Progenitor cell of endocrine pancreas (in vitro differentiated cells): ENCODE measurements at regions not wholly inside any gene's neighbourhood (a gene's known extent, or its start where the extent isn't known, plus 50 kb on each side); places are given as distances from the start of the nearest gene placed in this dataset.

Experiments used
- DNase-seq: peaks from one replicate; pipeline ENCODE4 v3.0.0; 2021; ENCODE audit warnings: low spot score; ENCODE audit not compliant: unreplicated experiment
- H3K27ac Mint-ChIP-seq: 2 replicates; pipeline ENCODE4 v1.8.0; 2021; ENCODE audit warnings: mild to moderate bottlenecking, moderate library complexity, mixed read lengths
- H3K27me3 Mint-ChIP-seq: 2 replicates; pipeline ENCODE4 v1.8.0; 2021; ENCODE audit warnings: mixed read lengths
- H3K36me3 Mint-ChIP-seq: 2 replicates; pipeline ENCODE4 v1.8.0; 2022; ENCODE audit warnings: mixed read lengths; ENCODE audit not compliant: insufficient read depth
- H3K4me1 Mint-ChIP-seq: 2 replicates; pipeline ENCODE4 v1.8.0; 2021; ENCODE audit warnings: low read depth, mixed read lengths
- H3K4me3 Mint-ChIP-seq: 2 replicates; pipeline ENCODE4 v1.8.0; 2021; ENCODE audit warnings: low read depth, mild to moderate bottlenecking, moderate library complexity, mixed read lengths
- H3K9me3 Mint-ChIP-seq: 2 replicates; pipeline ENCODE4 v1.8.0; 2021; ENCODE audit warnings: low read depth, mixed read lengths
- TF ChIP-seq, protein P1 (sequence below): fragments of 200-600 bp; sonication (generic); IDR thresholded peaks from one replicate; pipeline ENCODE4 v1.5.0; 2021; ENCODE audit warnings: antibody characterized with exemption, mild to moderate bottlenecking; ENCODE audit not compliant: unreplicated experiment

DNA sequence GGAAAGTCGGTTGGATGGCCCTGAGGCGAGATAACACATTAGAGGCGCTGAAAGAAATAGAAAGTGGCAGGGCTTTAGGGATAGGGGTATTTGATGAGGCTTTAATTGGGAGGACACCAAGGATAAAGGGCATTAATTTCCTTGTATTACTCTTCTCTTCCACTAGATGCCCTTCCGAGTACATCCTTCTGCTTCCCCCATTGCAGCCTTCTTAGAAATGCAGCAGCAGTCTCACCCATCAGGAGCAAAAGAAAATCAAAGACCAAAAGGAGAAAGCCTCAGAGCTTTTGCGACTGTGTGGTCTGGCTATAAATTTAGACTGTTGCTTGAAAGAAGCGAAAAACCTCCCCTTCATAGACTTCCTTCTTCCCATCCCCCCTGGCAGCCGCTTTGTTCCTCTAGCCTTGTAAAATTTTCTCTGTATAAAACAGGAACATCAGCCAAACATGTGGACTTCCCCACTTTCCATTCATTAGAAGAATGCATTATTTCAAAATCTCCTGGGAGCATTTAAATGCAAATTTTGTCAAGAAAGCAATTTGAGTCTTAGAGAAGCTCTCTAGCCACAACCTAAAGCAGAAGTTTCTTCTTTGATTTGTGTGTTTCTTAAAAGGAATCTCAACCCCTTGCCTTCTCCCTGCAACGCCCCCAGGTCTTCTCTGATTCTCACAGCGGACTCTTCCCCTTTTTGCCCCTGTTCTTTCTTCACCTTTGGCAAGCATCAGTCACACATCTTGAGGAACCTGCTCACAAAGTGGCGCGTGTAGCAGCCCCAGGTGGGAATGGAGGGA, 76.6 kb downstream of the NDUFS5 start:
- Mint-ChIP-seq H3K27ac (no peak overlapping the region), H3K36me3 (no peaks in the 10 kb centered on the region), H3K4me1 (peaks cover 28% of the 10 kb centered on the region), H3K27me3 (no peaks in the 10 kb centered on the region), H3K9me3 (no peaks in the 10 kb centered on the region), H3K4me3 (no peak overlapping the region)
- DNase-seq, result no peak
- TF ChIP-seq, protein P1, sequence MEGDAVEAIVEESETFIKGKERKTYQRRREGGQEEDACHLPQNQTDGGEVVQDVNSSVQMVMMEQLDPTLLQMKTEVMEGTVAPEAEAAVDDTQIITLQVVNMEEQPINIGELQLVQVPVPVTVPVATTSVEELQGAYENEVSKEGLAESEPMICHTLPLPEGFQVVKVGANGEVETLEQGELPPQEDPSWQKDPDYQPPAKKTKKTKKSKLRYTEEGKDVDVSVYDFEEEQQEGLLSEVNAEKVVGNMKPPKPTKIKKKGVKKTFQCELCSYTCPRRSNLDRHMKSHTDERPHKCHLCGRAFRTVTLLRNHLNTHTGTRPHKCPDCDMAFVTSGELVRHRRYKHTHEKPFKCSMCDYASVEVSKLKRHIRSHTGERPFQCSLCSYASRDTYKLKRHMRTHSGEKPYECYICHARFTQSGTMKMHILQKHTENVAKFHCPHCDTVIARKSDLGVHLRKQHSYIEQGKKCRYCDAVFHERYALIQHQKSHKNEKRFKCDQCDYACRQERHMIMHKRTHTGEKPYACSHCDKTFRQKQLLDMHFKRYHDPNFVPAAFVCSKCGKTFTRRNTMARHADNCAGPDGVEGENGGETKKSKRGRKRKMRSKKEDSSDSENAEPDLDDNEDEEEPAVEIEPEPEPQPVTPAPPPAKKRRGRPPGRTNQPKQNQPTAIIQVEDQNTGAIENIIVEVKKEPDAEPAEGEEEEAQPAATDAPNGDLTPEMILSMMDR, result peak; percentile 67

GRCh38 chr1:39103328-39104157, 77.4 kb downstream of the NDUFS5 start:
- Mint-ChIP-seq H3K36me3 (no peaks in the 10 kb centered on the region), H3K4me3 (peak overlapping the region; percentile 75), H3K4me1 (peaks cover 28% of the 10 kb centered on the region), H3K27ac (peak overlapping the region; percentile 26), H3K9me3 (no peaks in the 10 kb centered on the region), H3K27me3 (no peaks in the 10 kb centered on the region)
- TF ChIP-seq, protein P1, result no peak
- DNase-seq, result no peak

- Mint-ChIP-seq H3K9me3 (no peaks in the 10 kb centered on the region), H3K4me1 (peaks cover 27% of the 10 kb centered on the region), H3K36me3 (no peaks in the 10 kb centered on the region), H3K27ac (peak overlapping the region; percentile 98), H3K27me3 (no peaks in the 10 kb centered on the region), H3K4me3 (peak overlapping the region; percentile 75)
- no peak for DNase-seq
- TF ChIP-seq, protein P1, result no peak
Observed at GRCh38 chr1:39104158-39105060, 78.3 kb downstream of the NDUFS5 start.

- Mint-ChIP-seq H3K27ac (no peak overlapping the region), H3K4me1 (peaks cover 27% of the 10 kb centered on the region)
Observed at GRCh38 chr1:39105061-39105840, 79.1 kb downstream of the NDUFS5 start.

More at GRCh38 chr1:39105061-39105840, 79.1 kb downstream of the NDUFS5 start:
- no peaks in the 10 kb centered on the region for H3K36me3 Mint-ChIP-seq
- peak overlapping the region; percentile 75 for H3K4me3 Mint-ChIP-seq
- DNase-seq, result peak; percentile 63
- H3K9me3 Mint-ChIP-seq, result no peaks in the 10 kb centered on the region
- H3K27me3 Mint-ChIP-seq, result no peaks in the 10 kb centered on the region
- TF ChIP-seq, protein P1, result no peak
